ENCODE measurements at regions not wholly inside any gene's neighbourhood (a gene's known extent, or its start where the extent isn't known, plus 50 kb on each side); places are given as distances from the start of the nearest gene placed in this dataset.

DNA sequence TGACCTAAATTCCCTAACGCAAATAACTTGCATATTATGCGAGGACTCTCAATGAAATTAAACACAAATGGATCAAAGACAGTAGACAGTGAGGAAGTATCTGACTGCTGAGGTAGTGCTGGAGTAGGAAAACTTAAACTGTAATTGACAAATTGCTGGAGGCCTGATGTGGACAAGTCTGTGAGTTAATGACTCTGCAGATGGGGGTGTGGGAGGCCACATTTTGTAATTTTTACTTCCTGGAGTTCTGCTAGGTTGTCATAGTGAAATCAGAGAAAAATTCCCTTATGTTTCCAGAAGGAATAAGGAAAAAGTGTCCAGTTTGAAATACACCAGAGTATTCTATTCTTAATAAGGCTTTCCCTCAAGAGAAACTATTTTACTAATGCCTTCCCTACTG lies 333.0 kb upstream of the CNTNAP5 start:
- peaks cover 0 to 7% (median 0%) of the 10 kb centered on the region in 5 donors for H3K4me1 ChIP-seq (ENCODE audit: control insufficient read depth in 5 of 5, insufficient read depth in 5 of 5, low read length in 5 of 5)
- no peaks in the 10 kb centered on the region for H3K36me3 ChIP-seq (ENCODE audit: control insufficient read depth in 4 of 4, insufficient read depth in 4 of 4, low read length in 4 of 4)
- DNase-seq (no peak), ATAC-seq (ENCODE audit: insufficient read depth, low FRiP score) (no peak)
- H3K9ac ChIP-seq (ENCODE audit: insufficient read depth in 1 of 2, low read length in 2 of 2): no peak overlapping the region
- H3K4me3 ChIP-seq: no peak overlapping the region
- TF ChIP-seq CTCF (IDR thresholded peaks at IDR 0.05; ENCODE audit: control extremely low read depth, extremely low read depth): no peak
- H3K27ac ChIP-seq (ENCODE audit: low read depth in 1 of 2, low read length in 1 of 2): no peak overlapping the region
- peaks cover 0 to 3% (median 0%) of the 10 kb centered on the region in 4 donors for H3K9me3 ChIP-seq (ENCODE audit: control insufficient read depth in 4 of 4, insufficient read depth in 3 of 4, low read length in 3 of 4)
- 70 to 84% methylated on average over 2 of the region's 2 CpGs for WGBS, 2 donors
- no peaks in the 10 kb centered on the region for H3K27me3 ChIP-seq (ENCODE audit: control insufficient read depth in 3 of 3, insufficient read depth in 3 of 3, low read length in 2 of 3)

DNA sequence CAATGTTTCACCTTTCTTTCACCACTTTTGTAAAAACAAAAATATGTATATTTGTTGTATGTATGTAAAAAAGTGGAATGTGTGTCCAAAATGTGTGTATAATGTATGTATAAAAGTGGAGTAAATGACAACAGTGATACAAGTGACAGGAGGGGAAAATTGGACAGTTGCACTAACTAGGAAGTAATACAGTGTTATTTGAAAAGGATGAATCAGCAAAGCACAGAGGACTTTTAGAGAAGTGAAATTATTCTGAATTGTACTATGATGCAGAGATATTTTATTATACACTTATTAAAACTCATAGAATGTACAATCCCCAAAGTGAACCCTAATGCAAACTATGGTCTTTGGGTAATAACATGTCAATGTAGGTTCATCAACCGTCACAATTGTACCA lies 331.3 kb upstream of the CNTNAP5 start:
- no peak overlapping the region for H3K9ac ChIP-seq (ENCODE audit: insufficient read depth in 1 of 2, low read length in 2 of 2)
- H3K27ac ChIP-seq (ENCODE audit: low read depth in 1 of 2, low read length in 1 of 2): no peak overlapping the region
- 20 to 33% methylated on average over 1 of the region's 1 CpG for WGBS, 2 donors
- peaks cover 0 to 1% (median 0%) of the 10 kb centered on the region in 4 donors for H3K9me3 ChIP-seq (ENCODE audit: control insufficient read depth in 4 of 4, insufficient read depth in 3 of 4, low read length in 3 of 4)
- H3K4me3 ChIP-seq: no peak overlapping the region
- DNase-seq (no peak), ATAC-seq (ENCODE audit: insufficient read depth, low FRiP score) (no peak)
- H3K27me3 ChIP-seq (ENCODE audit: control insufficient read depth in 3 of 3, insufficient read depth in 3 of 3, low read length in 2 of 3): no peaks in the 10 kb centered on the region
- no peaks in the 10 kb centered on the region for H3K4me1 ChIP-seq (ENCODE audit: control insufficient read depth in 5 of 5, insufficient read depth in 5 of 5, low read length in 5 of 5)
- no peak for TF ChIP-seq CTCF (IDR thresholded peaks at IDR 0.05; ENCODE audit: control extremely low read depth, extremely low read depth)
- H3K36me3 ChIP-seq (ENCODE audit: control insufficient read depth in 4 of 4, insufficient read depth in 4 of 4, low read length in 4 of 4): no peaks in the 10 kb centered on the region

DNA sequence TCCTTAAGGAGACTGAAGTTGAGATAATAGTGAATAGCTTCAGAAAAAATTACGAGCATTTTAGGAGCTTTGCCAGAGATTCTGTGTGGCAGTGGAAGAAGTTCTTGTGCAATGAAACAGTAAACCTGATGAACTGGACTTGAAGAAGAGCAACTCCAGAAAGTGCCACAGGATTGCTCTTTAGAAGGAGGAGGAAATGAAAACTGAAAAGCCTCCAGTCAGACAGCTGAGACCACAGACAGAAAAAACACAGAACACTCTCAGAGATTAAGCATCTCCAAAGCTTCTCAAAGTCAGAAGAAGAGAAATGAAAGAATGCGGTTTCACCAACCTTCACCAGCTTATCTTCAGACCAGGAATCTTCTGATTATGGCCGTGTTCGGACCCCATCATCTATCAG lies 329.7 kb upstream of the CNTNAP5 start:
- Histone ChIP-seq H3K4me1 (ENCODE audit: control insufficient read depth in 5 of 5, insufficient read depth in 5 of 5, low read length in 5 of 5) (no peaks in the 10 kb centered on the region), H3K9me3 (ENCODE audit: control insufficient read depth in 4 of 4, insufficient read depth in 3 of 4, low read length in 3 of 4) (peaks cover 0 to 1% (median 0%) of the 10 kb centered on the region in 4 donors), H3K4me3 (no peak overlapping the region), H3K27me3 (ENCODE audit: control insufficient read depth in 3 of 3, insufficient read depth in 3 of 3, low read length in 2 of 3) (no peaks in the 10 kb centered on the region), H3K27ac (ENCODE audit: low read depth in 1 of 2, low read length in 1 of 2) (no peak overlapping the region), H3K9ac (ENCODE audit: insufficient read depth in 1 of 2, low read length in 2 of 2) (no peak overlapping the region), H3K36me3 (ENCODE audit: control insufficient read depth in 4 of 4, insufficient read depth in 4 of 4, low read length in 4 of 4) (no peaks in the 10 kb centered on the region)
- DNase-seq (peak in 1 of 3 donors; percentile 10), ATAC-seq (ENCODE audit: insufficient read depth, low FRiP score) (no peak)
- 52 to 71% methylated on average over 4 of the region's 4 CpGs for WGBS, 2 donors
- no peak for TF ChIP-seq CTCF (IDR thresholded peaks at IDR 0.05; ENCODE audit: control extremely low read depth, extremely low read depth)

- Histone ChIP-seq H3K9ac (ENCODE audit: insufficient read depth in 1 of 2, low read length in 2 of 2) (no peak overlapping the region), H3K27me3 (ENCODE audit: control insufficient read depth in 3 of 3, insufficient read depth in 3 of 3, low read length in 2 of 3) (no peaks in the 10 kb centered on the region), H3K4me1 (ENCODE audit: control insufficient read depth in 5 of 5, insufficient read depth in 5 of 5, low read length in 5 of 5) (no peaks in the 10 kb centered on the region), H3K36me3 (ENCODE audit: control insufficient read depth in 4 of 4, insufficient read depth in 4 of 4, low read length in 4 of 4) (no peaks in the 10 kb centered on the region), H3K9me3 (ENCODE audit: control insufficient read depth in 4 of 4, insufficient read depth in 3 of 4, low read length in 3 of 4) (peaks cover 0 to 1% (median 0%) of the 10 kb centered on the region in 4 donors), H3K4me3 (no peak overlapping the region), H3K27ac (ENCODE audit: low read depth in 1 of 2, low read length in 1 of 2) (no peak overlapping the region)
- DNase-seq: no peak
- no peak for TF ChIP-seq CTCF (IDR thresholded peaks at IDR 0.05; ENCODE audit: control extremely low read depth, extremely low read depth)
- 49 to 58% methylated on average over 4 of the region's 4 CpGs for WGBS, 2 donors
- no peak for ATAC-seq (ENCODE audit: insufficient read depth, low FRiP score)
Measured at GRCh38 chr2:123696021-123696420, 329.1 kb upstream of the CNTNAP5 start.
